ENCODE measurements at regions not wholly inside any gene's neighbourhood (a gene's known extent, or its start where the extent isn't known, plus 50 kb on each side); places are given as distances from the start of the nearest gene placed in this dataset.
"Not testable (repeated sequence)": the region's sequence is repeated elsewhere in the genome, so short reads cannot be mapped to it uniquely, and the experiment has no call there.

DNA sequence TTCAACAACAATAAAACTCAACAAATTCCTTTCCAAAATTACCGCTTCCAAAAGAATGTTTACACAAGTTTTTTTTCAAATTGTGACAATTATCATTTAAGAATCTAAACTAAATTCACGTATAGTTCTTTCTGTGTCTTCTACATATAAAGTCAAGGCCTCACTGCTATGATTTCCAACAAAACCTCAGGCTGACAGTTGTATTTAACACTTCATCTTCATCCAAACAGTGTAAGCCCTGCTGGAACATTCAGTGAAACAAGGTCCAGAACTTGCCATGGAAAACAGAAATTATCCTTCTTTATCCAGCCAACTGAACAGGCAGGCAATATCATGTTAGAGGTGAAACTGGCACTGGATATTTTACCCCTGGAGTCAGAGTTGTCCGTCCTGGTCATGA is 357.9 kb downstream of the PID1 start:
- 73 to 81% (median 79%) methylated on average over 3 of the region's 3 CpGs for WGBS, 3 donors

DNA sequence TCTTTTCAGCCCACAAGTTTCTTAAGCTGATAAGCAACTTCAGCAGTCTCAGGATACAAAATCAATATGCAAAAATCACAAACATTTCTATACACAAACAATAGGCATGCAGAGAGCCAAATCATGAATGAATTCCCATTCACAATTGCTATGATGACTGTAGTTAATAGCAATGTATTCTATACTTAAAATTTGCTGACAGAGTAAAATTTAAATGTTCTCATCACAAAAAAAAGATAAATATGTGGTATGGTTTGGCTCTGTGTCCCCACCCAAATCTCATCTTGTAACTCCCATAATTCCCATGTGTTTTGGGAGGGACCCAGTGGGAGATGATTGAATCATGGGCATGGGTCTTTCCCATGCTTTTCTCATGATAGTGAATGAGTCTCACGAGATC is 360.2 kb downstream of the PID1 start:
- intact Hi-C loops (cut with DNase I); ATAC-seq; H3K36me3 ChIP-seq (ENCODE audit: insufficient read depth in 1 of 2, low read depth in 1 of 2); H3K4me1 ChIP-seq; DNase-seq; H3K4me3 ChIP-seq; H3K27me3 ChIP-seq (ENCODE audit: insufficient read depth in 3 of 3, low read length in 2 of 3); H3K9me3 ChIP-seq; H3K27ac ChIP-seq: not testable (repeated sequence)
- 78 to 90% (median 88%) methylated on average over 1 of the region's 1 CpG for WGBS, 3 donors

More for the DNA sequence above, 357.9 kb downstream of the PID1 start:
- Histone ChIP-seq H3K27me3 (ENCODE audit: insufficient read depth in 3 of 3, low read length in 2 of 3) (no peaks in the 10 kb centered on the region), H3K4me1 (no peaks in the 10 kb centered on the region), H3K36me3 (ENCODE audit: insufficient read depth in 1 of 2, low read depth in 1 of 2) (no peaks in the 10 kb centered on the region), H3K4me3 (no peak overlapping the region), H3K27ac (no peak overlapping the region), H3K9me3 (no peaks in the 10 kb centered on the region)
- intact Hi-C loops (cut with DNase I) = no loop called here
- TF ChIP-seq, protein P1, sequence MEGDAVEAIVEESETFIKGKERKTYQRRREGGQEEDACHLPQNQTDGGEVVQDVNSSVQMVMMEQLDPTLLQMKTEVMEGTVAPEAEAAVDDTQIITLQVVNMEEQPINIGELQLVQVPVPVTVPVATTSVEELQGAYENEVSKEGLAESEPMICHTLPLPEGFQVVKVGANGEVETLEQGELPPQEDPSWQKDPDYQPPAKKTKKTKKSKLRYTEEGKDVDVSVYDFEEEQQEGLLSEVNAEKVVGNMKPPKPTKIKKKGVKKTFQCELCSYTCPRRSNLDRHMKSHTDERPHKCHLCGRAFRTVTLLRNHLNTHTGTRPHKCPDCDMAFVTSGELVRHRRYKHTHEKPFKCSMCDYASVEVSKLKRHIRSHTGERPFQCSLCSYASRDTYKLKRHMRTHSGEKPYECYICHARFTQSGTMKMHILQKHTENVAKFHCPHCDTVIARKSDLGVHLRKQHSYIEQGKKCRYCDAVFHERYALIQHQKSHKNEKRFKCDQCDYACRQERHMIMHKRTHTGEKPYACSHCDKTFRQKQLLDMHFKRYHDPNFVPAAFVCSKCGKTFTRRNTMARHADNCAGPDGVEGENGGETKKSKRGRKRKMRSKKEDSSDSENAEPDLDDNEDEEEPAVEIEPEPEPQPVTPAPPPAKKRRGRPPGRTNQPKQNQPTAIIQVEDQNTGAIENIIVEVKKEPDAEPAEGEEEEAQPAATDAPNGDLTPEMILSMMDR (IDR thresholded peaks at IDR 0.05) = no peak
- ATAC-seq = no peak
- no peak for DNase-seq

DNA sequence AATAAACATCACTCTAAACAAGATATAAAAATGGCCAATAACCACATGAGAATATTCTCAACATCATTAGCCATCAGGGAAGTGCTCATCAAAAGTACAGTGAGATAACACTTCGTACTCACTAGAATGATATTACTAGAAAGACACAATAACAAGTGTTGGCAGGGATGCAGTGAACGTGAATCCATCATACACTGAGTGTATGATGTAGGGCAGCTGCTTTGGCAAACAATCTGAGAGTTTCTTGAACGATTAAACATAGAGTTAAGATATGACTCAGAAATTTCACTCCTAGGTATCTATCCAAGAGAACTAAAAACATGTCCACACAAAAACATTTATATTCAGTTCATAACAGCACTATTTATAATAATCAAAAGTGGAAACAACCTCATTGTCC is 368.9 kb downstream of the PID1 start:
- Histone ChIP-seq H3K4me1 (no peaks in the 10 kb centered on the region), H3K27ac (no peak overlapping the region), H3K9me3 (no peaks in the 10 kb centered on the region), H3K36me3 (ENCODE audit: insufficient read depth in 1 of 2, low read depth in 1 of 2) (no peaks in the 10 kb centered on the region), H3K27me3 (ENCODE audit: insufficient read depth in 3 of 3, low read length in 2 of 3) (no peaks in the 10 kb centered on the region), H3K4me3 (no peak overlapping the region)
- TF ChIP-seq, protein P1 (IDR thresholded peaks at IDR 0.05) = no peak
- DNase-seq (no peak), ATAC-seq (no peak)
- intact Hi-C loops (cut with DNase I) = no loop called here
- 57 to 65% (median 63%) methylated on average over 3 of the region's 3 CpGs for WGBS, 3 donors

DNA sequence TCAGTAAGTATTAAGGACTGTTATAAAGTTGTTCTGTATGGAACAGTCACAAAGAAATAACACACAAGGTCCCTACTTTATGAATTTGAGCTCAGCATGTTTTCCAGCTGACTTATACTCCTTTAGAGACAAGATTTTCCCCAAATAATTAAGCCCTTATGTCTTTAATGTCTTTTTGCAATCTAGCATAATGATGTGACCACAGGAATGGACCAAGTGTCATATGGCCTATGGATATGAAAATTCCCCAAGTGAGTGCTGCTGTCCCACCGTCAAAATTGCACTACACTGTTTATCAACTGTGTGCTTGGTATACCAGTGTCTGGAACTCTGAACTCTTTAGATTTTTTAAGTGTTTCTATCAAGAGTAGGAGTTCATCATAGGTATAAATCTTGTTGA is 369.6 kb downstream of the PID1 start:
- TF ChIP-seq, protein P1 (IDR thresholded peaks at IDR 0.05) = no peak
- ATAC-seq (no peak), DNase-seq (no peak)
- Histone ChIP-seq H3K27me3 (ENCODE audit: insufficient read depth in 3 of 3, low read length in 2 of 3) (no peaks in the 10 kb centered on the region), H3K9me3 (no peaks in the 10 kb centered on the region), H3K4me1 (no peaks in the 10 kb centered on the region), H3K4me3 (no peak overlapping the region), H3K36me3 (ENCODE audit: insufficient read depth in 1 of 2, low read depth in 1 of 2) (no peaks in the 10 kb centered on the region), H3K27ac (no peak overlapping the region)
- 73 to 81% (median 79%) methylated on average over 1 of the region's 1 CpG for WGBS, 3 donors
- intact Hi-C loops (cut with DNase I) = no loop called here

DNA sequence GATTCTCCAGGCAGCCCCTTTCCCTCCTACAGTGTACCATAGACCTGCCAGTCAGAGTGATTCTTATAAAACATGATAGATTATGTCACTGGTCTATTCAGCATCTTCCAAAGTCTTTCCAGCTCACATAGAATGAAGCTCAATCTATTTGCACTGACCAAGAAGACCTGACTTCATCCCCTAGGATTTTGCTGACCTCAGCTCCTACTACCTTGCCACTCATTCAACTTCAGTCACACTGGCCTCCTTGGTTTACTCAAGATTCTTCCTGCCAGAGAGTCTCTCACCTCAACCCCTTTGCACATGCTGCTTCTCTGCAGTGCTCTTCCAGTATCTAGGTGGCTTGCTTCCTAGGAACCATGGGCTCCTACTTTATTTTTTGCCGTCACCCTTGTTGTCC is 392.9 kb downstream of the PID1 start:
- Histone ChIP-seq H3K27ac (no peak overlapping the region), H3K4me3 (no peak overlapping the region), H3K27me3 (ENCODE audit: insufficient read depth in 3 of 3, low read length in 2 of 3) (no peaks in the 10 kb centered on the region), H3K9me3 (no peaks in the 10 kb centered on the region), H3K36me3 (ENCODE audit: insufficient read depth in 1 of 2, low read depth in 1 of 2) (no peaks in the 10 kb centered on the region), H3K4me1 (no peaks in the 10 kb centered on the region)
- TF ChIP-seq, protein P1 (IDR thresholded peaks at IDR 0.05) = no peak
- no peak for DNase-seq
- WGBS, 3 donors = 42 to 100% (median 97%) methylated on average over 1 of the region's 1 CpG
- ATAC-seq = no peak
- intact Hi-C loops (cut with DNase I) = no loop called here

All from psoas muscle (tissue), 7 donors.